GM12878 (cell line): ENCODE measurements at regions not wholly inside any gene's neighbourhood (a gene's known extent, or its start where the extent isn't known, plus 50 kb on each side); places are given as distances from the start of the nearest gene placed in this dataset.

Experiments used
- ATAC-seq: fragments of 200-7000 bp; cut with Tn5 transposase; 3 replicates; pipeline ENCODE4 v1.9.1; 2020; ENCODE audit warnings: mild to moderate bottlenecking, moderate library complexity
- BruUV-seq: library from RNA; stranded (reverse); fragments of 400-500 nt; replicated peaks from 2 replicates; lab custom pipeline; 2021; lab: Mats Ljungman, UMichigan
- CTCF ChIA-PET: fragments of 300-600 bp; sonication (Branson Sonifier 250); formaldehyde crosslinking; extraction: SDS; loops from one replicate; lab custom pipeline; 2021; ENCODE audit warnings: inconsistent platforms; lab: Yijun Ruan, JAX
- POLR2A ChIA-PET: fragments of 350-600 bp; formaldehyde crosslinking; extraction: SDS; loops from one replicate; lab custom pipeline; 2021; ENCODE audit warnings: inconsistent platforms; lab: Charles Lee
- RAD21 ChIA-PET: fragments of 300-600 bp; sonication (Branson Sonifier 250); formaldehyde crosslinking; loops from one replicate; lab custom pipeline; 2023; ENCODE audit warnings: antibody characterized with exemption; ENCODE audit not compliant: unreplicated experiment; lab: Charles Lee
- SMC1A ChIA-PET: fragments of 300-600 bp; sonication (Branson Sonifier 250); formaldehyde crosslinking; loops from one replicate; lab custom pipeline; 2023; ENCODE audit not compliant: unreplicated experiment, uncharacterized antibody; lab: Charles Lee
- DNase-seq: peaks from one replicate; pipeline ENCODE4 v3.0.0-alpha.2; 2011; ENCODE audit warnings: low read depth, low spot score
- FAIRE-seq: peaks from 3 replicates; lab custom pipeline; 2011; peaks lifted over from hg19 to GRCh38; lab: Jason Lieb, UNC
- H2AFZ ChIP-seq: 2 replicates; pipeline ENCODE4 v1.6.0; 2011; ENCODE audit warnings: low read depth, low read length, control low read depth; ENCODE audit not compliant: control insufficient read depth
- H3K27ac ChIP-seq: 2 replicates; pipeline ENCODE4 v1.5.1; 2011; ENCODE audit warnings: control low read depth; ENCODE audit not compliant: control insufficient read depth, insufficient read depth
- H3K27me3 ChIP-seq, 2 experiments: replicated peaks in 1 of 2; 2 replicates each; pipeline versions ENCODE4 v1.6.0 to v1.6.1; 2011; ENCODE audit warnings: low read length in 1 of 2; ENCODE audit not compliant: control insufficient read depth in 2 of 2, insufficient read depth in 2 of 2
- H3K36me3 ChIP-seq, 2 experiments: 2 replicates each; pipeline ENCODE4 v1.5.1; 2011; ENCODE audit warnings: low read length in 1 of 2; ENCODE audit not compliant: control insufficient read depth in 2 of 2, insufficient read depth in 2 of 2
- H3K4me1 ChIP-seq: 2 replicates; pipeline ENCODE4 v1.6.1; 2011; ENCODE audit warnings: mild to moderate bottlenecking, low read length, moderate library complexity, mixed read lengths; ENCODE audit not compliant: control insufficient read depth, insufficient read depth
- H3K4me2 ChIP-seq: 2 replicates; pipeline ENCODE4 v1.6.0; 2011; ENCODE audit warnings: control low read depth; ENCODE audit not compliant: control insufficient read depth, insufficient read depth
- H3K4me3 ChIP-seq: fragments of 200-600 bp; sonication (generic); 2 replicates; pipeline ENCODE4 v1.5.1; 2016
- H3K79me2 ChIP-seq: 2 replicates; pipeline ENCODE4 v1.6.0; 2011; ENCODE audit warnings: low read length; ENCODE audit not compliant: control insufficient read depth, insufficient read depth
- H3K9ac ChIP-seq: 2 replicates; pipeline ENCODE4 v1.8.0; 2011; ENCODE audit warnings: low read length, control low read depth, mixed read lengths; ENCODE audit not compliant: control insufficient read depth, insufficient read depth
- H3K9me3 ChIP-seq: replicated peaks from 3 replicates; pipeline ENCODE4 v1.5.1; 2011; ENCODE audit warnings: mild to moderate bottlenecking, low read length; ENCODE audit not compliant: control insufficient read depth, insufficient read depth
- H4K20me1 ChIP-seq: 2 replicates; pipeline ENCODE4 v1.6.0; 2011; ENCODE audit not compliant: control insufficient read depth, insufficient read depth
- E2F8 ChIP-seq: fragments of 450-650 bp; IDR thresholded peaks from 2 replicates; pipeline ENCODE4 v1.6.1; 2018; ENCODE audit warnings: mild to moderate bottlenecking, low read depth, moderate library complexity; ENCODE audit not compliant: partially characterized antibody
- HCFC1 ChIP-seq: fragments of 150-350 bp; IDR thresholded peaks from 2 replicates; pipeline ENCODE4 v1.6.1; 2014; ENCODE audit warnings: low read length
- HDAC6 ChIP-seq: fragments of 200-600 bp; sonication (generic); IDR thresholded peaks from one replicate; pipeline ENCODE4 v1.8.0; 2017; ENCODE audit warnings: antibody characterized with exemption; ENCODE audit not compliant: unreplicated experiment
- NFYB ChIP-seq: IDR thresholded peaks from 2 replicates; pipeline ENCODE4 v1.6.1; 2011; ENCODE audit warnings: low read depth, mild to moderate bottlenecking, low read length, improper control_type of control experiment, moderate library complexity; ENCODE audit not compliant: insufficient read depth
- SKIL ChIP-seq: fragments of 450-650 bp; IDR thresholded peaks from 2 replicates; pipeline ENCODE4 v1.6.1; 2017; ENCODE audit warnings: mild to moderate bottlenecking, low read depth, inconsistent platforms; ENCODE audit not compliant: poor library complexity, severe bottlenecking
- SUPT20H ChIP-seq: IDR thresholded peaks from 2 replicates; pipeline ENCODE4 v1.6.1; 2011; ENCODE audit warnings: low read depth, mild to moderate bottlenecking, low read length, moderate library complexity, borderline replicate concordance; ENCODE audit not compliant: control insufficient read depth
- TCF3 ChIP-seq: IDR thresholded peaks from 2 replicates; pipeline ENCODE4 v1.6.1; 2012; ENCODE audit warnings: low read depth, mild to moderate bottlenecking, low read length, borderline replicate concordance; ENCODE audit not compliant: insufficient read depth
- USF1 ChIP-seq: IDR thresholded peaks from 2 replicates; pipeline ENCODE4 v1.6.1; 2011; ENCODE audit warnings: borderline replicate concordance, low read depth, mild to moderate bottlenecking, moderate library complexity, mixed read lengths, low read length; ENCODE audit not compliant: insufficient read depth; ENCODE audit errors: extremely low read length
- ZSCAN29 ChIP-seq: fragments of 450-650 bp; IDR thresholded peaks from 2 replicates; pipeline ENCODE4 v1.6.1; 2017; ENCODE audit warnings: mild to moderate bottlenecking, moderate library complexity
- in situ Hi-C: fragments of 300-500 bp; cut with MboI; formaldehyde crosslinking; loops from 9 replicates; pipeline ENCODE4 v1.14.3; 2018; ENCODE audit warnings: mixed read lengths
- intact Hi-C: fragments of 100-400 bp; cut with micrococcal nuclease; formaldehyde crosslinking; loops from one replicate; pipeline ENCODE4 v1.14.2; 2022; ENCODE audit not compliant: unreplicated experiment

GRCh38 chr6:5869676-5870075 is 137.0 kb downstream of the NRN1 start (continued):
- TF ChIP-seq E2F8 (no peak), HCFC1 (no peak), SKIL (no peak), NFYB (no peak), TCF3 (0 out of 2 replicates have a peak, but pooled peaks have one; percentile 29)
- TF ChIP-seq, all 136 proteins: peak for 2

GRCh38 chr6:5869261-5869660 is 137.5 kb downstream of the NRN1 start:
- ATAC-seq = no peak
- FAIRE-seq = no peak
- intact Hi-C loops = no loop called here
- Histone ChIP-seq H3K4me1 (peaks cover 9% of the 10 kb centered on the region), H3K9me3 (no peaks in the 10 kb centered on the region; the same call in 1 of the 3 replicates), H3K9ac (no peak overlapping the region), H3K36me3 (no peaks in the 10 kb centered on the region), H3K4me3 (no peak overlapping the region), H4K20me1 (no peaks in the 10 kb centered on the region), H3K27me3 (no peaks in the 10 kb centered on the region), H3K27ac (no peak overlapping the region), H3K79me2 (no peaks in the 10 kb centered on the region), H3K4me2 (no peak overlapping the region), H2AFZ (no peak overlapping the region; the same call in 1 of the 2 replicates)
- BruUV-seq = no TSS peak
- ChIA-PET POLR2A (interaction anchor here (0.5 kb wide), 1 partner anchor 403 kb away, joined by 3 read pairs; no protein-coding TSS in a partner anchor), CTCF (no interaction called here), SMC1A (interaction anchor here (1.0 kb wide), 1 partner anchor 428 kb away, joined by 3 read pairs; no protein-coding TSS in a partner anchor), RAD21 (no interaction called here)
- in situ Hi-C loops = no loop called here
- TF ChIP-seq ZSCAN29 = no peak
- no peak for TF ChIP-seq USF1
- TF ChIP-seq HDAC6 = no peak
- TF ChIP-seq SUPT20H = no peak
- DNase-seq = no peak
